ENCODE measurements at regions not wholly inside any gene's neighbourhood (a gene's known extent, or its start where the extent isn't known, plus 50 kb on each side); places are given as distances from the start of the nearest gene placed in this dataset.

- Mint-ChIP-seq H3K36me3 (no peaks in the 10 kb centered on the region), H3K4me1 (peaks cover 20% of the 10 kb centered on the region), H3K27ac (no peak overlapping the region), H3K27me3 (ENCODE audit: low read depth) (no peaks in the 10 kb centered on the region), H3K4me3 (no peak overlapping the region), H3K9me3 (peaks cover 26% of the 10 kb centered on the region)
- TF ChIP-seq CTCF (IDR thresholded peaks at IDR 0.05; ENCODE audit: unreplicated experiment) = no peak
- DNase-seq (ENCODE audit: low spot score in 2 of 2, unreplicated experiment in 2 of 2) = no peak
Observed at GRCh38 chr3:7879572-7879971, 622.1 kb upstream of the LMCD1 start.

- peaks cover 4% of the 10 kb centered on the region for H3K4me1 Mint-ChIP-seq
- H3K27ac Mint-ChIP-seq = no peak overlapping the region
- H3K36me3 Mint-ChIP-seq = no peaks in the 10 kb centered on the region
- H3K9me3 Mint-ChIP-seq = peaks cover 48% of the 10 kb centered on the region
- no peak for TF ChIP-seq CTCF (IDR thresholded peaks at IDR 0.05; ENCODE audit: unreplicated experiment)
- H3K27me3 Mint-ChIP-seq (ENCODE audit: low read depth) = no peaks in the 10 kb centered on the region
- no peak for DNase-seq (ENCODE audit: low spot score in 2 of 2, unreplicated experiment in 2 of 2)
- no peak overlapping the region for H3K4me3 Mint-ChIP-seq
Observed at GRCh38 chr3:7881946-7882345, 619.7 kb upstream of the LMCD1 start.

- Mint-ChIP-seq H3K27me3 (ENCODE audit: low read depth) (peaks cover 3% of the 10 kb centered on the region), H3K36me3 (no peaks in the 10 kb centered on the region)
- TF ChIP-seq CTCF (IDR thresholded peaks at IDR 0.05; ENCODE audit: unreplicated experiment) = no peak
Observed at GRCh38 chr3:7897655-7898054, 604.0 kb upstream of the LMCD1 start.

GRCh38 chr3:7913283-7913682 is 588.3 kb upstream of the LMCD1 start:
- DNase-seq (ENCODE audit: low spot score in 2 of 2, unreplicated experiment in 2 of 2) = no peak
- no peak overlapping the region for H3K27ac Mint-ChIP-seq
- H3K27me3 Mint-ChIP-seq (ENCODE audit: low read depth) = no peaks in the 10 kb centered on the region
- H3K4me3 Mint-ChIP-seq = no peak overlapping the region
- peaks cover 4% of the 10 kb centered on the region for H3K9me3 Mint-ChIP-seq
- no peaks in the 10 kb centered on the region for H3K36me3 Mint-ChIP-seq
- TF ChIP-seq CTCF (IDR thresholded peaks at IDR 0.05; ENCODE audit: unreplicated experiment) = no peak
- H3K4me1 Mint-ChIP-seq = no peaks in the 10 kb centered on the region

More at GRCh38 chr3:7897655-7898054, 604.0 kb upstream of the LMCD1 start:
- Mint-ChIP-seq H3K27ac (no peak overlapping the region), H3K4me3 (no peak overlapping the region), H3K9me3 (peaks cover 30% of the 10 kb centered on the region), H3K4me1 (no peaks in the 10 kb centered on the region)
- DNase-seq (ENCODE audit: low spot score in 2 of 2, unreplicated experiment in 2 of 2) = no peak

GRCh38 chr3:7915356-7915755 is 586.3 kb upstream of the LMCD1 start:
- Mint-ChIP-seq H3K4me3 (no peak overlapping the region), H3K9me3 (peaks cover 4% of the 10 kb centered on the region), H3K36me3 (no peaks in the 10 kb centered on the region), H3K27ac (no peak overlapping the region), H3K27me3 (ENCODE audit: low read depth) (no peaks in the 10 kb centered on the region), H3K4me1 (no peaks in the 10 kb centered on the region)
- no peak for DNase-seq (ENCODE audit: low spot score in 2 of 2, unreplicated experiment in 2 of 2)
- no peak for TF ChIP-seq CTCF (IDR thresholded peaks at IDR 0.05; ENCODE audit: unreplicated experiment)

Data from mesothelial cell of epicardium (in vitro differentiated cells).